NT2/D1 (cell line): ENCODE measurements at regions not wholly inside any gene's neighbourhood (a gene's known extent, or its start where the extent isn't known, plus 50 kb on each side); places are given as distances from the start of the nearest gene placed in this dataset.

Experiments used
- DNase-seq: peaks from one replicate; pipeline ENCODE4 v3.0.0-alpha.2; 2011; ENCODE audit warnings: low read depth, low spot score
- H3K27me3 ChIP-seq: 2 replicates; pipeline ENCODE4 v1.6.0; 2011; ENCODE audit warnings: mild to moderate bottlenecking; ENCODE audit not compliant: insufficient read length, insufficient read depth
- H3K36me3 ChIP-seq: 2 replicates; pipeline ENCODE4 v1.6.1; 2011; ENCODE audit warnings: mild to moderate bottlenecking, low read length, mixed read lengths; ENCODE audit not compliant: insufficient read depth, insufficient read length
- H3K4me1 ChIP-seq: 2 replicates; pipeline ENCODE4 v1.5.1; 2011; ENCODE audit not compliant: insufficient read depth, insufficient read length
- H3K4me3 ChIP-seq: 2 replicates; pipeline ENCODE4 v1.5.1; 2011; ENCODE audit warnings: low read depth; ENCODE audit not compliant: insufficient read length
- H3K9ac ChIP-seq: 2 replicates; pipeline ENCODE4 v1.6.0; 2011; ENCODE audit warnings: low read depth; ENCODE audit not compliant: insufficient read length
- H3K9me3 ChIP-seq: 2 replicates; pipeline ENCODE4 v1.5.1; 2011; ENCODE audit warnings: mild to moderate bottlenecking, low read length; ENCODE audit not compliant: insufficient read depth
- SUZ12 ChIP-seq: IDR thresholded peaks from 2 replicates; pipeline ENCODE4 v1.6.1; 2011; ENCODE audit not compliant: insufficient read length, insufficient read depth; ENCODE audit errors: extremely low read depth
- YY1 ChIP-seq: IDR thresholded peaks from 2 replicates; pipeline ENCODE4 v1.6.1; 2011; ENCODE audit not compliant: insufficient read length, insufficient read depth
- ZNF274 ChIP-seq: IDR thresholded peaks from 2 replicates; pipeline ENCODE4 v1.6.1; 2011; ENCODE audit warnings: mild to moderate bottlenecking, low read depth, low read length

DNA sequence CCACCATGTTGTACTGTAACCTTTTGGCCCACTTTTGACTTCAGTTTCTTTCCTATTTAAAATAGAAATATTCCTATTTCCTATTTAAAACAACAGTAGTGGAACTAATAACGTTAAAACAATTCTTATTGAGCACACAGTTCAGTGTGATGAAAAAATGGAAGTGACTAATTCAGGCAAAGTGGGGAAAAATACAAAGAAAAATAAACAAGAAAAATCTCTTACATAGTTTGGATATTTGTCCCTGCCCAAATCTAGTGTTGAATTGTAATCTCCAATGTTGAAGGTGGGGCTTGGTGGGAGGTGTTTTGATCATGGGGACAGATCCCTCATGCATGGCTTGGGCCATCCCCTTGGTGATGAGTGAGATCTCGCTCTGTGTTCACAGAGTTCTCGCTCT is 198.1 kb upstream of the CPHXL start:
- Histone ChIP-seq H3K4me3 (no peak overlapping the region), H3K9ac (no peak overlapping the region), H3K36me3 (no peaks in the 10 kb centered on the region), H3K27me3 (peaks cover 68% of the 10 kb centered on the region), H3K9me3 (peaks cover 14% of the 10 kb centered on the region), H3K4me1 (no peaks in the 10 kb centered on the region)
- no peak for DNase-seq
- TF ChIP-seq SUZ12 (no peak), ZNF274 (no peak), YY1 (no peak)

DNA sequence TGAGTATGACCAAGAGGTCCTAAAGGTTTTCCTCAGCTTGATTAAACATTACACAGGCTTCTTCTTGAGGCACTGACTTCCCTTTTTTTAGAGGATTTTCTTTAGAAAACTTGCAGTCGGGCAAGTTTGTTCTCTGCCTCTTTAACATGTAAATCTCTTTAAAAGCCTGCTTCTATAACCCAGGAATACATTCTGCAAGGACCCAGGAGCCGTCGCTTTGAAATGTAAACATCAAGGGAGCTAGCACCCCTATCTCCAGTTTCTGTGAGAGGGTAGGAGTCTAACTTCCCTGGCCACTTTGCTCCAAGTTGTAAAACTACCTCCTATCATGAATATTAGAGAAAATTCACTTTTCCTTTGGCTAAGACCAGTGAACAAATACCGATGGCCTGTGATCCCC is 201.5 kb upstream of the CPHXL start:
- TF ChIP-seq YY1 = no peak
- no peak for TF ChIP-seq ZNF274
- TF ChIP-seq SUZ12 = no peak
- H3K4me1 ChIP-seq = no peaks in the 10 kb centered on the region
- no peak overlapping the region for H3K9ac ChIP-seq
- H3K9me3 ChIP-seq = peaks cover 18% of the 10 kb centered on the region
- H3K4me3 ChIP-seq = no peak overlapping the region
- no peaks in the 10 kb centered on the region for H3K36me3 ChIP-seq
- H3K27me3 ChIP-seq = peaks cover 87% of the 10 kb centered on the region
- DNase-seq = peak; percentile 25

DNA sequence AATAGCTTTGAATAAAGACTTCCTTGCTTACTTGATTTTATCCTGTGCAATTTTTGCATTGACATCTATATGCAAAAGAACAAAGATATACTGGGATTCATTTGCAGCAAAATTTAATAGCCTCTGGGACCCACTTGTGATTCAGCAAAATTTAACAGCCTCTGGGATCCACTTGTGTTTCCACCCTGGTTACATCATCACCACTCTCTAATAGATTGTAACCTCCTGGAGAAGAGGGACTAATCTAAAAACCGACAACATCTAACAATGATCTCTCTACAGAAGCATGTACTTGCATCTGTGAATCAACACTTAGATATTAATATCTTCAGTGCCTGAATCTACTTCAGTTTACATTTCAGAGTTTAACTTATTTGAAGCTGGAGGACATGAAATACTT is 202.0 kb upstream of the CPHXL start:
- TF ChIP-seq ZNF274 (no peak), SUZ12 (no peak), YY1 (no peak)
- no peak overlapping the region for H3K9ac ChIP-seq
- no peak for DNase-seq
- no peak overlapping the region for H3K4me3 ChIP-seq
- no peaks in the 10 kb centered on the region for H3K4me1 ChIP-seq
- H3K36me3 ChIP-seq = no peaks in the 10 kb centered on the region
- H3K27me3 ChIP-seq = peaks cover 86% of the 10 kb centered on the region
- H3K9me3 ChIP-seq = peaks cover 18% of the 10 kb centered on the region

DNA sequence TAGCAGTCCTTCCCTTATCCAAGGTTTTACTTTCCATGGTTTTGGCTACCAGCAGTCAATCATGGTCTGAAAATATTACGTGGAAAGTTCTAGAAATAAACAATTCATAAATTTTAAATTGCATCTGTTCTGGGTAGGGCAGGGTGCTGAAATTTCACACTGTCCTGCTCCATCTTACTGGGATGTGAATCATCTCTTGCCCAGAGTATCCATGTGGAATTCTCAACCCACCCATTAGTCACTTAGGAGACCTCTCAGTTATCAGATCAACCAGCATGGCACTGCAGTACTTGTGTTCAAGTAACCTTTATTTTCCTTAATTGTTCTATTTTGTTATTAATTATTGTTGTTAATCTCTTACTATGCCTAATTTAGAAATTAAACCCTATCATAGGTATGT is 202.8 kb upstream of the CPHXL start:
- H3K9me3 ChIP-seq = peaks cover 18% of the 10 kb centered on the region
- no peaks in the 10 kb centered on the region for H3K4me1 ChIP-seq
- H3K36me3 ChIP-seq = no peaks in the 10 kb centered on the region
- H3K4me3 ChIP-seq = no peak overlapping the region
- no peak overlapping the region for H3K9ac ChIP-seq
- TF ChIP-seq SUZ12 = no peak
- TF ChIP-seq YY1 = no peak
- no peak for TF ChIP-seq ZNF274
- peaks cover 85% of the 10 kb centered on the region for H3K27me3 ChIP-seq
- DNase-seq = no peak

DNA sequence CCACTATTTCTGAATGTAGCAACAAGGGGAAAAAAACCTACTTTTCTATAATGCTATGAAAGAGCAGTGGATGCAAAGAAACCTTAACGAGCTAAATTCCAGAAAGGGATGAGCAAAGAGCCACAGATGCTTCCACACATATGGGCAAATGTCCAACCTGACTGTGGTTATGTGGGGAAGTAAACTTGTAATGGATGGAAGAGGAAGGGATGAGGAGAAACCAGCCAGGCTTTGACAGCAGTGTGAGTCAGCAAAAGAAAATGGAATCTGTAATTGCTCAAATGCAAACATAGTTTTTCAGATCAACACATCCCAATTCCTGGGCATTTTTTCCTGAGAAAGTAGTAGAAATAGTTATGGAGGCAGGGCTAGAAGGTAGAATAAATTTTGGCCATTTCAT is 204.8 kb upstream of the CPHXL start:
- no peaks in the 10 kb centered on the region for H3K36me3 ChIP-seq
- H3K27me3 ChIP-seq = peaks cover 77% of the 10 kb centered on the region
- TF ChIP-seq YY1 = no peak
- no peak for TF ChIP-seq SUZ12
- no peak for TF ChIP-seq ZNF274
- H3K9me3 ChIP-seq = peaks cover 18% of the 10 kb centered on the region
- no peak overlapping the region for H3K9ac ChIP-seq
- no peak for DNase-seq
- H3K4me3 ChIP-seq = no peak overlapping the region
- H3K4me1 ChIP-seq = no peaks in the 10 kb centered on the region

DNA sequence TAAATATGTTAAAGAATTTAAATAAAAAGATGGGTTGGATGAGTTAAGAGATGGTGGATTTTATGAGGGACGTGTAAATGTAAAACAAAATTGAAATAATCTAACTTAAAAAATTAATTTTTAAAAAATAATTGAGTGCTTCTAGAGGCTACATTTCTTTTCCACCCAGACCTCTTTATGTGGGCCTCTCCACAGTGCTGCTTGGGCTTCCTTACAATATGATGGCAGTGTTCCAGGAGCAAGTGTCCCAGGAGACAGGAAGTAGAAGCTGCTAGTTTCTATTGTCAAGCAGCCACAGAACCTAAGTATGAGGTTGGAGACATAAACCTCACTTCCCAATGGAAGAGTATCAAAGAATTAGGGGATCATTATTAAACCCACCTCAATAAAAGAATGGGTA is 205.7 kb upstream of the CPHXL start:
- no peak for DNase-seq
- Histone ChIP-seq H3K4me3 (no peak overlapping the region), H3K9me3 (peaks cover 18% of the 10 kb centered on the region), H3K36me3 (no peaks in the 10 kb centered on the region), H3K4me1 (no peaks in the 10 kb centered on the region), H3K9ac (no peak overlapping the region), H3K27me3 (peaks cover 68% of the 10 kb centered on the region)
- TF ChIP-seq ZNF274 = no peak
- no peak for TF ChIP-seq SUZ12

DNA sequence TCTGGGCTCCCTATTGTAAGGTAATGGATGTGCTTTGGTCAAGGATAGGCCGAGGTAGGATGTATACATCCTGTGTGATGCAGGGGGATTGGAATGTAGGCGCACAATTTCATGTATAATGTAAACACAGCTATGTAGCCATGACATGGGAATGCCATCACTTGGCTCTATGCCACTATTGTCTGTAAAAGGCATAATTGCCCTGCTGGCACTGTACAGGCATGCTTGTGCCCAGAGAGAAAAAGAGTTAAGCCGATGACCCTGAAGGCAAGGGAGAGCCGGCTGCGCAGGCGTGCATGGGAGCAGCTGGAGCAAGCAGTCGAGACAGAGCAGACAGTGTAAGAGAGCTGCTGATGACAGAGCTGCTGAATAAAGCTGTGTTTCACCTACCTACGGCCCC is 212.5 kb upstream of the CPHXL start:
- Histone ChIP-seq H3K4me1 (no peaks in the 10 kb centered on the region), H3K9ac (no peak overlapping the region), H3K9me3 (no peaks in the 10 kb centered on the region), H3K4me3 (no peak overlapping the region), H3K36me3 (no peaks in the 10 kb centered on the region), H3K27me3 (peaks cover 18% of the 10 kb centered on the region)
- TF ChIP-seq SUZ12 = no peak
- TF ChIP-seq YY1 = no peak
- no peak for TF ChIP-seq ZNF274
- no peak for DNase-seq

DNA sequence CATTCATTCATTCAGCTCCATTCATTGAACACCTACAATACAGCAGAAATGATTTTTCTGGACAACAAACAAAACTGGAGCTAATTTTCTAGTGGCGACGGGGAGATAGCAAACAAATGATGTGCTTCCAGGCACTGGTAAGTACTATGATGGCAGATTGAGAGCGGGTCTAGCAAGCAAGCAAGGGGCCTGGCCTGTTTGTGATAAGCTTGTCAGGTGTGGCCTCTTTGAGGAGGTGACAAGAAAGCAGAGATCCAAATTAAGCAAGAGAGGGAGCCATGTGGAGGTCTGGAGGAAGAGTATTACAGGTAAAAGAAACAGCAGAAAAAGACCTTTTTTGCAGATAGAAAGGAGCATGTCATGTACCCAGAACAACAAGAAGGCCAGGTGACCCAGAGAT is 216.1 kb upstream of the CPHXL start:
- H3K4me3 ChIP-seq = no peak overlapping the region
- H3K4me1 ChIP-seq = no peaks in the 10 kb centered on the region
- H3K9ac ChIP-seq = no peak overlapping the region
- peaks cover 5% of the 10 kb centered on the region for H3K27me3 ChIP-seq
- H3K36me3 ChIP-seq = no peaks in the 10 kb centered on the region
- TF ChIP-seq SUZ12 (no peak), ZNF274 (no peak), YY1 (no peak)
- no peaks in the 10 kb centered on the region for H3K9me3 ChIP-seq
- DNase-seq = no peak
